ENCODE measurements at regions not wholly inside any gene's neighbourhood (a gene's known extent, or its start where the extent isn't known, plus 50 kb on each side); places are given as distances from the start of the nearest gene placed in this dataset.

- TF ChIP-seq CTCF (IDR thresholded peaks at IDR 0.05; ENCODE audit: insufficient read depth, low read length) (no peak), GABPA (IDR thresholded peaks at IDR 0.05; ENCODE audit: low read depth) (no peak), POLR2AphosphoS5 (IDR thresholded peaks at IDR 0.05; ENCODE audit: low read depth) (no peak), SPI1 (IDR thresholded peaks at IDR 0.05; ENCODE audit: borderline replicate concordance, low read depth) (no peak)
- TF ChIP-seq, protein P1, sequence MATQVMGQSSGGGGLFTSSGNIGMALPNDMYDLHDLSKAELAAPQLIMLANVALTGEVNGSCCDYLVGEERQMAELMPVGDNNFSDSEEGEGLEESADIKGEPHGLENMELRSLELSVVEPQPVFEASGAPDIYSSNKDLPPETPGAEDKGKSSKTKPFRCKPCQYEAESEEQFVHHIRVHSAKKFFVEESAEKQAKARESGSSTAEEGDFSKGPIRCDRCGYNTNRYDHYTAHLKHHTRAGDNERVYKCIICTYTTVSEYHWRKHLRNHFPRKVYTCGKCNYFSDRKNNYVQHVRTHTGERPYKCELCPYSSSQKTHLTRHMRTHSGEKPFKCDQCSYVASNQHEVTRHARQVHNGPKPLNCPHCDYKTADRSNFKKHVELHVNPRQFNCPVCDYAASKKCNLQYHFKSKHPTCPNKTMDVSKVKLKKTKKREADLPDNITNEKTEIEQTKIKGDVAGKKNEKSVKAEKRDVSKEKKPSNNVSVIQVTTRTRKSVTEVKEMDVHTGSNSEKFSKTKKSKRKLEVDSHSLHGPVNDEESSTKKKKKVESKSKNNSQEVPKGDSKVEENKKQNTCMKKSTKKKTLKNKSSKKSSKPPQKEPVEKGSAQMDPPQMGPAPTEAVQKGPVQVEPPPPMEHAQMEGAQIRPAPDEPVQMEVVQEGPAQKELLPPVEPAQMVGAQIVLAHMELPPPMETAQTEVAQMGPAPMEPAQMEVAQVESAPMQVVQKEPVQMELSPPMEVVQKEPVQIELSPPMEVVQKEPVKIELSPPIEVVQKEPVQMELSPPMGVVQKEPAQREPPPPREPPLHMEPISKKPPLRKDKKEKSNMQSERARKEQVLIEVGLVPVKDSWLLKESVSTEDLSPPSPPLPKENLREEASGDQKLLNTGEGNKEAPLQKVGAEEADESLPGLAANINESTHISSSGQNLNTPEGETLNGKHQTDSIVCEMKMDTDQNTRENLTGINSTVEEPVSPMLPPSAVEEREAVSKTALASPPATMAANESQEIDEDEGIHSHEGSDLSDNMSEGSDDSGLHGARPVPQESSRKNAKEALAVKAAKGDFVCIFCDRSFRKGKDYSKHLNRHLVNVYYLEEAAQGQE (IDR thresholded peaks at IDR 0.05; ENCODE audit: insufficient replicate concordance, low read depth): no peak
Observed at GRCh38 chr13:34001389-34001788, 183.4 kb downstream of the RFC3 start.

All from HL-60 (cell line).